ENCODE measurements at regions not wholly inside any gene's neighbourhood (a gene's known extent, or its start where the extent isn't known, plus 50 kb on each side); places are given as distances from the start of the nearest gene placed in this dataset.

GRCh38 chr4:114358901-114359300 is 239.7 kb upstream of the UGT8 start:
- no peaks in the 10 kb centered on the region for H3K36me3 ChIP-seq (replicated peaks in 1 of 2; ENCODE audit: control extremely low read depth in 1 of 2, control insufficient read depth in 1 of 2, extremely low read depth in 1 of 2, insufficient read depth in 2 of 2, low read length in 1 of 2)
- no peak overlapping the region for H2AFZ ChIP-seq (ENCODE audit: insufficient read depth, low read depth, low read length, poor library complexity, severe bottlenecking)
- H4K20me1 ChIP-seq (ENCODE audit: control insufficient read depth, insufficient read depth, low read length, poor library complexity, severe bottlenecking): no peaks in the 10 kb centered on the region
- H3K27ac ChIP-seq (ENCODE audit: low read length in 2 of 2): no peak overlapping the region
- peaks cover 0 to 3% (median 0%) of the 10 kb centered on the region in 4 experiments for H3K27me3 ChIP-seq (replicated peaks in 1 of 4; ENCODE audit: control extremely low read depth in 1 of 4, control insufficient read depth in 3 of 4, insufficient read depth in 4 of 4, low read length in 3 of 4)
- peaks cover 3% of the 10 kb centered on the region for H3K27me3 Mint-ChIP-seq
- ChIA-PET CTCF (no interaction called here), POLR2A (no interaction called here)
- no peaks in the 10 kb centered on the region for H3K4me1 ChIP-seq (ENCODE audit: control insufficient read depth in 2 of 2, insufficient read depth in 2 of 2, low read length in 2 of 2)
- no peak overlapping the region for H3K27ac Mint-ChIP-seq
- no peak for ATAC-seq (ENCODE audit: low read depth)
- no peak for DNase-seq
- peaks cover 3% of the 10 kb centered on the region for H3K4me1 Mint-ChIP-seq
- no peak overlapping the region for H3K4me2 ChIP-seq (replicated peaks; ENCODE audit: low read depth, low read length, poor library complexity, severe bottlenecking)
- TF ChIP-seq EZH2 (IDR thresholded peaks at IDR 0.05; ENCODE audit: borderline replicate concordance, insufficient read depth, low read depth, low read length, poor library complexity, severe bottlenecking): no peak
- no peak overlapping the region for H3K4me3 Mint-ChIP-seq
- H3K9ac ChIP-seq (ENCODE audit: low read length): no peak overlapping the region
- H3K4me3 ChIP-seq (ENCODE audit: control extremely low read depth in 1 of 5, extremely low read depth in 1 of 5, insufficient read depth in 1 of 5, low read depth in 2 of 5, low read length in 4 of 5): no peak overlapping the region
- no peaks in the 10 kb centered on the region for H3K79me2 ChIP-seq (ENCODE audit: control insufficient read depth, insufficient read depth, low read length)
- no peaks in the 10 kb centered on the region for H3K9me3 Mint-ChIP-seq (ENCODE audit: insufficient read depth)
- intact Hi-C loops (cut with micrococcal nuclease): no loop called here
- H3K9me3 ChIP-seq (ENCODE audit: control extremely low read depth in 1 of 3, control insufficient read depth in 2 of 3, insufficient read depth in 1 of 3, low read length in 2 of 3): no peaks in the 10 kb centered on the region

DNA sequence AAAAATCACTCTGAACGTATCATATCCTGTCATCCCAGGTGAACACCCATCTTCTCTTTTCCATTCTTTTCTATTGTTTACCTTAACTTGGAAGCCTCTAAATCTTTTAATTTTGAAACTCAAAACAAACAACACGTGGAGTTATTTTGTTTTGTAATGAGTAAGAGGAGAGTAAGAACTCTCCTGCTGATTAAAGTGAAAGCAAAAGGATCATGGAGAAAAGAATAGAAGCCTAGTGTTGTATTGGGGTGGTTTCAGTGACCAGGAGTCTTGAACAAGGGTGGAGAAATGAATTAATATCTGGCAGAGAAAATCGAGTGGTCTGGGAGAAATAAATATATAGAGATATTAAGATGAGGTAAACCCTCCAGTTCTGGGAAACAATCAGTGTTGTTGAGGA is 237.4 kb upstream of the UGT8 start:
- no peak overlapping the region for H2AFZ ChIP-seq (ENCODE audit: insufficient read depth, low read depth, low read length, poor library complexity, severe bottlenecking)
- ATAC-seq (ENCODE audit: low read depth): no peak
- H3K4me3 ChIP-seq (ENCODE audit: control extremely low read depth in 1 of 5, extremely low read depth in 1 of 5, insufficient read depth in 1 of 5, low read depth in 2 of 5, low read length in 4 of 5): no peak overlapping the region
- WGBS (ENCODE audit: insufficient coverage): no CpG with 5 or more reads among the region's 3 CpGs
- no peaks in the 10 kb centered on the region for H3K36me3 ChIP-seq (replicated peaks in 1 of 2; ENCODE audit: control extremely low read depth in 1 of 2, control insufficient read depth in 1 of 2, extremely low read depth in 1 of 2, insufficient read depth in 2 of 2, low read length in 1 of 2)
- H3K27me3 ChIP-seq (replicated peaks in 1 of 4; ENCODE audit: control extremely low read depth in 1 of 4, control insufficient read depth in 3 of 4, insufficient read depth in 4 of 4, low read length in 3 of 4): peaks cover 0 to 3% (median 0%) of the 10 kb centered on the region in 4 experiments
- ChIA-PET CTCF (no interaction called here), POLR2A (no interaction called here)
- no peaks in the 10 kb centered on the region for H3K4me1 ChIP-seq (ENCODE audit: control insufficient read depth in 2 of 2, insufficient read depth in 2 of 2, low read length in 2 of 2)
- Mint-ChIP-seq H3K9me3 (ENCODE audit: insufficient read depth) (no peaks in the 10 kb centered on the region), H3K4me1 (peaks cover 3% of the 10 kb centered on the region), H3K27ac (no peak overlapping the region), H3K27me3 (peaks cover 3% of the 10 kb centered on the region), H3K4me3 (no peak overlapping the region)
- no peaks in the 10 kb centered on the region for H3K9me3 ChIP-seq (ENCODE audit: control extremely low read depth in 1 of 3, control insufficient read depth in 2 of 3, insufficient read depth in 1 of 3, low read length in 2 of 3)
- DNase-seq: no peak
- no peak overlapping the region for H3K4me2 ChIP-seq (replicated peaks; ENCODE audit: low read depth, low read length, poor library complexity, severe bottlenecking)
- no peaks in the 10 kb centered on the region for H3K79me2 ChIP-seq (ENCODE audit: control insufficient read depth, insufficient read depth, low read length)
- H3K27ac ChIP-seq (ENCODE audit: low read length in 2 of 2): no peak overlapping the region
- TF ChIP-seq CTCF (IDR thresholded peaks at IDR 0.05) (no peak), EZH2 (IDR thresholded peaks at IDR 0.05; ENCODE audit: borderline replicate concordance, insufficient read depth, low read depth, low read length, poor library complexity, severe bottlenecking) (no peak)
- intact Hi-C loops (cut with micrococcal nuclease): no loop called here
- no peak overlapping the region for H3K9ac ChIP-seq (ENCODE audit: low read length)
- no peaks in the 10 kb centered on the region for H4K20me1 ChIP-seq (ENCODE audit: control insufficient read depth, insufficient read depth, low read length, poor library complexity, severe bottlenecking)
